Adipocyte (in vitro differentiated cells): ENCODE measurements at regions not wholly inside any gene's neighbourhood (a gene's known extent, or its start where the extent isn't known, plus 50 kb on each side); places are given as distances from the start of the nearest gene placed in this dataset.

Experiments
- DNase-seq: peaks from one replicate; pipeline ENCODE4 v3.0.0-alpha.2; 2015; ENCODE audit warnings: low read depth
- H3K27me3 ChIP-seq: replicated peaks from 2 replicates; pipeline ENCODE4 v1.7.0; 2013; ENCODE audit warnings: mild to moderate bottlenecking, low read length, moderate library complexity; ENCODE audit not compliant: control insufficient read depth, insufficient read depth
- H3K36me3 ChIP-seq: 2 replicates; pipeline ENCODE4 v1.7.0; 2013; ENCODE audit warnings: low read length, mild to moderate bottlenecking, moderate library complexity; ENCODE audit not compliant: control insufficient read depth, insufficient read depth, severe bottlenecking
- H3K4me1 ChIP-seq: 2 replicates; pipeline ENCODE4 v1.7.0; 2013; ENCODE audit warnings: mild to moderate bottlenecking, low read length, moderate library complexity; ENCODE audit not compliant: control insufficient read depth, insufficient read depth
- H3K4me3 ChIP-seq: 2 replicates; pipeline ENCODE4 v1.7.0; 2013; ENCODE audit warnings: mild to moderate bottlenecking, low read length, moderate library complexity
- H3K9ac ChIP-seq: 2 replicates; pipeline ENCODE4 v1.7.0; 2013; ENCODE audit warnings: mild to moderate bottlenecking, low read length, moderate library complexity
- H3K9me3 ChIP-seq: 2 replicates; pipeline ENCODE4 v1.7.0; 2013; ENCODE audit warnings: mild to moderate bottlenecking, low read length, moderate library complexity; ENCODE audit not compliant: control insufficient read depth

GRCh38 chr4:15244354-15244753 lies 183.5 kb upstream of the C1QTNF7 start:
- no peak overlapping the region for H3K4me3 ChIP-seq
- DNase-seq = no peak
- peaks cover 6% of the 10 kb centered on the region for H3K4me1 ChIP-seq
- no peaks in the 10 kb centered on the region for H3K36me3 ChIP-seq
- H3K27me3 ChIP-seq = no peaks in the 10 kb centered on the region
- H3K9ac ChIP-seq = no peak overlapping the region
- H3K9me3 ChIP-seq = no peaks in the 10 kb centered on the region

GRCh38 chr4:15245006-15245530 lies 182.8 kb upstream of the C1QTNF7 start:
- H3K4me1 ChIP-seq = peaks cover 2% of the 10 kb centered on the region
- no peaks in the 10 kb centered on the region for H3K9me3 ChIP-seq
- no peak overlapping the region for H3K9ac ChIP-seq
- H3K36me3 ChIP-seq = no peaks in the 10 kb centered on the region
- no peak overlapping the region for H3K4me3 ChIP-seq
- H3K27me3 ChIP-seq = no peaks in the 10 kb centered on the region
- DNase-seq = no peak

- H3K27me3 ChIP-seq = no peaks in the 10 kb centered on the region
- H3K9me3 ChIP-seq = no peaks in the 10 kb centered on the region
- H3K9ac ChIP-seq = no peak overlapping the region
- no peaks in the 10 kb centered on the region for H3K36me3 ChIP-seq
- no peak for DNase-seq
- H3K4me3 ChIP-seq = no peak overlapping the region
- H3K4me1 ChIP-seq = peaks cover 16% of the 10 kb centered on the region
Measured at GRCh38 chr4:15250021-15250441, 177.8 kb upstream of the C1QTNF7 start.

GRCh38 chr4:15253349-15253748 lies 174.5 kb upstream of the C1QTNF7 start:
- Histone ChIP-seq H3K27me3 (no peaks in the 10 kb centered on the region), H3K4me3 (no peak overlapping the region), H3K4me1 (peaks cover 16% of the 10 kb centered on the region), H3K36me3 (no peaks in the 10 kb centered on the region), H3K9me3 (no peaks in the 10 kb centered on the region), H3K9ac (no peak overlapping the region)
- DNase-seq = no peak

- no peak for DNase-seq
- peaks cover 16% of the 10 kb centered on the region for H3K4me1 ChIP-seq
- no peaks in the 10 kb centered on the region for H3K27me3 ChIP-seq
- H3K9me3 ChIP-seq = no peaks in the 10 kb centered on the region
- no peak overlapping the region for H3K4me3 ChIP-seq
- no peak overlapping the region for H3K9ac ChIP-seq
- no peaks in the 10 kb centered on the region for H3K36me3 ChIP-seq
Measured at GRCh38 chr4:15254236-15254880, 173.5 kb upstream of the C1QTNF7 start.

GRCh38 chr4:15255537-15255936 lies 172.3 kb upstream of the C1QTNF7 start:
- Histone ChIP-seq H3K4me1 (peaks cover 12% of the 10 kb centered on the region), H3K9me3 (no peaks in the 10 kb centered on the region), H3K9ac (no peak overlapping the region), H3K4me3 (no peak overlapping the region), H3K27me3 (no peaks in the 10 kb centered on the region), H3K36me3 (no peaks in the 10 kb centered on the region)
- no peak for DNase-seq

GRCh38 chr4:15260758-15261157 lies 167.1 kb upstream of the C1QTNF7 start:
- Histone ChIP-seq H3K4me3 (no peak overlapping the region), H3K36me3 (no peaks in the 10 kb centered on the region), H3K9me3 (peaks cover 7% of the 10 kb centered on the region), H3K4me1 (no peaks in the 10 kb centered on the region), H3K9ac (no peak overlapping the region), H3K27me3 (no peaks in the 10 kb centered on the region)
- no peak for DNase-seq

- Histone ChIP-seq H3K36me3 (no peaks in the 10 kb centered on the region), H3K4me3 (no peak overlapping the region), H3K9ac (no peak overlapping the region), H3K27me3 (no peaks in the 10 kb centered on the region), H3K9me3 (peaks cover 13% of the 10 kb centered on the region), H3K4me1 (no peaks in the 10 kb centered on the region)
- DNase-seq = no peak
Measured at GRCh38 chr4:15262396-15262795, 165.4 kb upstream of the C1QTNF7 start.

- H3K4me3 ChIP-seq = no peak overlapping the region
- H3K9ac ChIP-seq = no peak overlapping the region
- H3K36me3 ChIP-seq = no peaks in the 10 kb centered on the region
- no peak for DNase-seq
- no peaks in the 10 kb centered on the region for H3K27me3 ChIP-seq
- H3K4me1 ChIP-seq = no peaks in the 10 kb centered on the region
- H3K9me3 ChIP-seq = peaks cover 12% of the 10 kb centered on the region
Measured at GRCh38 chr4:15270201-15270600, 157.6 kb upstream of the C1QTNF7 start.

GRCh38 chr4:15286041-15286440 lies 141.8 kb upstream of the C1QTNF7 start:
- H3K27me3 ChIP-seq = no peaks in the 10 kb centered on the region
- H3K9ac ChIP-seq = no peak overlapping the region
- DNase-seq = no peak
- H3K4me3 ChIP-seq = no peak overlapping the region
- H3K9me3 ChIP-seq = no peaks in the 10 kb centered on the region
- no peaks in the 10 kb centered on the region for H3K4me1 ChIP-seq
- H3K36me3 ChIP-seq = no peaks in the 10 kb centered on the region

- Histone ChIP-seq H3K27me3 (peaks cover 2% of the 10 kb centered on the region), H3K9ac (no peak overlapping the region), H3K36me3 (no peaks in the 10 kb centered on the region), H3K4me3 (no peak overlapping the region), H3K9me3 (no peaks in the 10 kb centered on the region), H3K4me1 (no peaks in the 10 kb centered on the region)
- DNase-seq = peak; percentile 32
Measured at GRCh38 chr4:15291122-15291521, 136.7 kb upstream of the C1QTNF7 start.

GRCh38 chr4:15293711-15294110 lies 134.1 kb upstream of the C1QTNF7 start:
- no peaks in the 10 kb centered on the region for H3K36me3 ChIP-seq
- no peak for DNase-seq
- no peak overlapping the region for H3K9ac ChIP-seq
- H3K4me1 ChIP-seq = no peaks in the 10 kb centered on the region
- no peaks in the 10 kb centered on the region for H3K9me3 ChIP-seq
- H3K27me3 ChIP-seq = peaks cover 2% of the 10 kb centered on the region
- no peak overlapping the region for H3K4me3 ChIP-seq
